ENCODE measurements at regions not wholly inside any gene's neighbourhood (a gene's known extent, or its start where the extent isn't known, plus 50 kb on each side); places are given as distances from the start of the nearest gene placed in this dataset.
A peak's percentile ranks its signal among the peaks of the same experiment; 100 is the strongest.

DNA sequence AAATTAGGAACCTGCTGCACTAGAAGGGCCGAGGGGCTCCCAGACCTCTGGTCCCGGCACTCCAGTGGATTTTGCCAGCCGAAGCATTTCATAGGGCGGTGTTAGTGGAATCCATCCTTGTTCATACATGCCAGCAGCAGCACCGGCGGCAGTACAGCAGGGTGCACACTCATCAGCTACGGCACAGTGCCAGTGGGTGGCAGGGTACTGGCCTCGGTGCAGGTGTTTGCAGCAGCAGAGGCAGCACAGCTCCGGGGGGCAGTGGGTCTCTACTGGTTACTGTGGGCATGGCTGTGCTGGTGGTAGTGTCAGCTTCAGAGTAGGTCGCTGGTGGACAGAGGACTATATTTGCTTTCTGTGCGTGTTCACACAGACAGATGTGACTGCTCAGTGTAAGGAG, 985.7 kb downstream of the CDH8 start:
- Mint-ChIP-seq H3K4me1 (peaks cover 8% of the 10 kb centered on the region; the same call in 2 of the 3 replicates), H3K4me3 (no peak overlapping the region), H3K36me3 (ENCODE audit: low read depth) (no peaks in the 10 kb centered on the region), H3K27me3 (ENCODE audit: insufficient read depth, low read depth, poor library complexity) (no peaks in the 10 kb centered on the region), H3K27ac (no peak overlapping the region), H3K9me3 (no peaks in the 10 kb centered on the region; the same call in 2 of the 3 replicates)
- no peaks in the 10 kb centered on the region for H3K4me1 ChIP-seq (ENCODE audit: insufficient read depth)
- no peak overlapping the region for H3K4me3 ChIP-seq
- H3F3A ChIP-seq (replicated peaks; ENCODE audit: low read depth) = no peaks in the 10 kb centered on the region
- TF ChIP-seq NANOG (IDR thresholded peaks at IDR 0.05; ENCODE audit: borderline replicate concordance) (no peak), CTCF (conservative IDR thresholded peaks at IDR 0.05; ENCODE audit: low read depth in 2 of 2) (no peak), JUNB (IDR thresholded peaks at IDR 0.05; ENCODE audit: unreplicated experiment) (no peak), POLR2AphosphoS5 (IDR thresholded peaks at IDR 0.05; ENCODE audit: low read depth) (no peak), ZNF114 (CRISPR knock-in tag; IDR thresholded peaks at IDR 0.05) (no peak), CREB1 (CRISPR knock-in tag; IDR thresholded peaks at IDR 0.05; ENCODE audit: low read depth) (no peak), REST (IDR thresholded peaks at IDR 0.05; ENCODE audit: unreplicated experiment) (no peak), ZNF462 (CRISPR knock-in tag; IDR thresholded peaks at IDR 0.05) (no peak), ZNF331 (CRISPR knock-in tag; IDR thresholded peaks at IDR 0.05; ENCODE audit: low read depth) (no peak), EZH2phosphoT487 (IDR thresholded peaks at IDR 0.05; ENCODE audit: unreplicated experiment) (no peak), EZH2 (IDR thresholded peaks at IDR 0.05; ENCODE audit: low read depth, unreplicated experiment) (no peak), STAT1 (IDR thresholded peaks at IDR 0.05; ENCODE audit: unreplicated experiment) (no peak)
- TF ChIP-seq, protein P1, sequence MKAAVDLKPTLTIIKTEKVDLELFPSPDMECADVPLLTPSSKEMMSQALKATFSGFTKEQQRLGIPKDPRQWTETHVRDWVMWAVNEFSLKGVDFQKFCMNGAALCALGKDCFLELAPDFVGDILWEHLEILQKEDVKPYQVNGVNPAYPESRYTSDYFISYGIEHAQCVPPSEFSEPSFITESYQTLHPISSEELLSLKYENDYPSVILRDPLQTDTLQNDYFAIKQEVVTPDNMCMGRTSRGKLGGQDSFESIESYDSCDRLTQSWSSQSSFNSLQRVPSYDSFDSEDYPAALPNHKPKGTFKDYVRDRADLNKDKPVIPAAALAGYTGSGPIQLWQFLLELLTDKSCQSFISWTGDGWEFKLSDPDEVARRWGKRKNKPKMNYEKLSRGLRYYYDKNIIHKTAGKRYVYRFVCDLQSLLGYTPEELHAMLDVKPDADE (IDR thresholded peaks at IDR 0.05) = no peak
- no peak overlapping the region for H3K4me2 ChIP-seq
- DNase-seq (ENCODE audit: low spot score) = no peak
- H2AFZ ChIP-seq = no peak overlapping the region
- H3K79me2 ChIP-seq (replicated peaks; ENCODE audit: insufficient read depth) = no peaks in the 10 kb centered on the region
- ATAC-seq = peak; percentile 43
- no peak overlapping the region for H3K27ac ChIP-seq (ENCODE audit: low read depth)
- H3K9me2 ChIP-seq (ENCODE audit: insufficient read depth) = no peaks in the 10 kb centered on the region
- no peaks in the 10 kb centered on the region for H3K27me3 ChIP-seq (ENCODE audit: insufficient read depth)
- H3K36me3 ChIP-seq (ENCODE audit: insufficient read depth) = no peaks in the 10 kb centered on the region
- H4K20me1 ChIP-seq (replicated peaks; ENCODE audit: insufficient read depth) = no peaks in the 10 kb centered on the region
